ENCODE measurements at regions not wholly inside any gene's neighbourhood (a gene's known extent, or its start where the extent isn't known, plus 50 kb on each side); places are given as distances from the start of the nearest gene placed in this dataset.

DNA sequence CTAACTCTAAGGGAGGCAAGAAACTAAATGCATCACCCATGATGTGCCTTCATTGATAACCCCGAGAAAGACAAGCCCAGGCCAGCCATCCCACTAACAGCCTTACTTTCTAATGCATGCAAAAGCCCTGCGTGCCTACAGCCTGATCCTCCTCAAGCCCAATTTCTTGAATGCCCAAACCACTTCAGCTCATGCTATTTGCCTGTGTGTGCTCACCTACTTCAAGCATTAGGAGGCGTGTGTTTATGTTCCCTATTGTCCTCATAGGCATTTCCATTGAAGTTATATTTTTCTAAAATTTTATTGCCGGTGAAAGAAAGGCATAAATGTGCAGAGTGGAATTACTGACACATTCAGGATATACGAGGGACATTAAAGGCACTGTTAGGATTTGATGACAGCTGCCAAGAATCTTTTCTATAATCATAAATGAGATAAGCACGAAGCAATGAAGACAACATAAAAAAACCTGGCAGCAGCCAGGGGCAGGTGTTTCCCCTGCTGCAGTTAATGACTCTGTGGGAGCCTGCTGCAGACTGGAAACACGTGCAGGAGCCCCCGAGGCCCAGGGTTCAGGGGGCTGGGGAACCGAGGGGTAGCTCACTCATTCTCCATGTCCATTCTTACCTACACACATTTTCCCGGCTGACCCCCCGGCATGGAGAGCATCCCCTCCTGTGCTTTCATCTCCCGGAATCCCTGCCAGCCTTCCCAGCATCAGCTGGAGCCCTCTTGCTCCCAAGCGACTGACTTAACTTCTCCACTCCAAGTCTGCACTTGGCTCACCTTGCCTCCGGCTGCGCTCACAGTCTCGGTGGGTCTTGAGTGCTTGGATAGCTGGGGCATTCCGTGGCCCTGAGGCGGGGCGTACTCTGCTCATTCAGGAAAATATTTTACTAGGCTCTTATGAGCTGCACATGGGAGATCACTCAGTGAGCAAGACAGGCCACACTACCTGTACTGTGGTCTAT lies 292.3 kb upstream of the SIX2 start:
- Histone ChIP-seq H3K4me3 (ENCODE audit: low read length in 2 of 2) (no peak overlapping the region), H3K23ac (ENCODE audit: low read depth, low read length, poor library complexity) (no peak overlapping the region), H3K9me3 (replicated peaks in 1 of 2; ENCODE audit: control insufficient read depth in 2 of 2, insufficient read depth in 1 of 2, low read depth in 1 of 2, low read length in 2 of 2) (no peaks in the 10 kb centered on the region), H3K4me1 (ENCODE audit: control insufficient read depth in 2 of 2, insufficient read depth in 1 of 2, low read depth in 1 of 2, low read length in 2 of 2) (peaks cover 0 to under 1% of the 10 kb centered on the region in 2 donors), H3K14ac (ENCODE audit: low read length) (no peak overlapping the region), H3K27me3 (ENCODE audit: control insufficient read depth in 3 of 3, insufficient read depth in 3 of 3, low read depth in 1 of 3, low read length in 3 of 3) (peaks cover 0 to 7% (median 0%) of the 10 kb centered on the region in 3 experiments), H3K79me1 (ENCODE audit: low read depth, low read length) (no peaks in the 10 kb centered on the region), H3K4ac (ENCODE audit: low read length) (no peak overlapping the region), H3K4me2 (ENCODE audit: insufficient read depth, low read length, poor library complexity, severe bottlenecking) (no peak overlapping the region), H4K8ac (ENCODE audit: low read depth, low read length) (no peak overlapping the region), H3K27ac (replicated peaks; ENCODE audit: low read length) (no peak overlapping the region), H2BK12ac (ENCODE audit: low read length) (no peak overlapping the region), H2AK5ac (ENCODE audit: low read depth, low read length) (no peak overlapping the region), H4K91ac (ENCODE audit: low read depth, low read length, poor library complexity) (no peak overlapping the region), H3K36me3 (replicated peaks in 1 of 2; ENCODE audit: control insufficient read depth in 2 of 2, insufficient read depth in 2 of 2, low read length in 2 of 2) (no peaks in the 10 kb centered on the region), H2BK5ac (ENCODE audit: low read length) (no peak overlapping the region), H2AFZ (ENCODE audit: low read length) (no peak overlapping the region), H2BK15ac (ENCODE audit: low read length) (no peak overlapping the region), H2BK120ac (ENCODE audit: low read depth, low read length) (no peak overlapping the region), H3K18ac (ENCODE audit: low read length) (no peak overlapping the region), H3K9ac (ENCODE audit: low read depth, low read length, poor library complexity) (no peak overlapping the region)
- WGBS, 2 donors (ENCODE audit: extremely low coverage in 2 of 2, insufficient read length in 2 of 2, insufficient replicate concordance in 1 of 2): no CpG with 5 or more reads among the region's 19 CpGs
- DNase-seq (ENCODE audit: low spot score): no peak

DNA sequence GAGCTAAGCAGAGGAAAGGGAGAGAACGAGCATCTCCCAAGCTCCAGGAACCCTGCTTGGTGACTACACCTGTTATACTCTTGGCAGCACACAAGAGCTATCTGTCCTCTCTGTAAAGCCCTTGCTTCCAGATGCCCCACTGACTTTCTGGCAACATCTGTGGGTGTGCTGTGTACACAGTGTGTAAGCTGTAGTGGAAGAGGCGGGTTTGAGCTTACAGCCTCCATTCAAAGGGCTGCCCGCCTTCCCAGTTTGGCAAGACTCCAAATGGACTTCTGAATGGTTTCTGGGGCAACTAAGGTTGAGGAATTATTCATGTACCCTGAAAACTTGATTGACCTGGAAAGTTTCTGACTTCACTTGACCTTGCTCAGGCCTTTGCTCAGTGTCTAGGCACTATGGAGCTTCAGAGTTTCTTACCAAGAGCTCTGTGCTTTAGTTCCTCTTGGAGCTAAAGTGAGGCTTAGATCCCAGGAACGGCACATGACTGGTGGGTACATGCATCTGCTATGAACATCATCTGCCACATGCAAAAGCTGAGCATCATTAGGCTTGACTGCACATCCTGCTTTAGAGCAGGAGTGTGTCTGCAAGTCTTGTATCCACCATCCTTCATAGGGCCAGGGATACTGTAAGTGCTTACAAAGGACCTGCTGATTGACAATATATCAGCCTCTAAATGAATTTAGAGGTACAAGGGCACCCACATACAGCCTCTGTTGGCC lies 290.9 kb upstream of the SIX2 start:
- no peak overlapping the region for H2BK120ac ChIP-seq (ENCODE audit: low read depth, low read length)
- no peaks in the 10 kb centered on the region for H3K9me3 ChIP-seq (replicated peaks in 1 of 2; ENCODE audit: control insufficient read depth in 2 of 2, insufficient read depth in 1 of 2, low read depth in 1 of 2, low read length in 2 of 2)
- H3K4ac ChIP-seq (ENCODE audit: low read length): no peak overlapping the region
- peaks cover 0 to 7% (median 0%) of the 10 kb centered on the region in 3 experiments for H3K27me3 ChIP-seq (ENCODE audit: control insufficient read depth in 3 of 3, insufficient read depth in 3 of 3, low read depth in 1 of 3, low read length in 3 of 3)
- H4K8ac ChIP-seq (ENCODE audit: low read depth, low read length): no peak overlapping the region
- H2BK12ac ChIP-seq (ENCODE audit: low read length): no peak overlapping the region
- no peak overlapping the region for H2BK15ac ChIP-seq (ENCODE audit: low read length)
- no CpG with 5 or more reads among the region's 4 CpGs for WGBS, 2 donors (ENCODE audit: extremely low coverage in 2 of 2, insufficient read length in 2 of 2, insufficient replicate concordance in 1 of 2)
- no peaks in the 10 kb centered on the region for H3K4me1 ChIP-seq (ENCODE audit: control insufficient read depth in 2 of 2, insufficient read depth in 1 of 2, low read depth in 1 of 2, low read length in 2 of 2)
- no peaks in the 10 kb centered on the region for H3K36me3 ChIP-seq (replicated peaks in 1 of 2; ENCODE audit: control insufficient read depth in 2 of 2, insufficient read depth in 2 of 2, low read length in 2 of 2)
- H3K79me1 ChIP-seq (ENCODE audit: low read depth, low read length): no peaks in the 10 kb centered on the region
- no peak overlapping the region for H2AK5ac ChIP-seq (ENCODE audit: low read depth, low read length)
- H3K27ac ChIP-seq (replicated peaks; ENCODE audit: low read length): no peak overlapping the region
- no peak overlapping the region for H3K18ac ChIP-seq (ENCODE audit: low read length)
- H4K91ac ChIP-seq (ENCODE audit: low read depth, low read length, poor library complexity): no peak overlapping the region
- no peak overlapping the region for H3K23ac ChIP-seq (ENCODE audit: low read depth, low read length, poor library complexity)
- no peak overlapping the region for H3K14ac ChIP-seq (ENCODE audit: low read length)
- H3K4me3 ChIP-seq (ENCODE audit: low read length in 2 of 2): no peak overlapping the region
- no peak overlapping the region for H2BK5ac ChIP-seq (ENCODE audit: low read length)
- H3K4me2 ChIP-seq (ENCODE audit: insufficient read depth, low read length, poor library complexity, severe bottlenecking): no peak overlapping the region
- no peak overlapping the region for H2AFZ ChIP-seq (ENCODE audit: low read length)
- DNase-seq (ENCODE audit: low spot score): no peak
- no peak overlapping the region for H3K9ac ChIP-seq (ENCODE audit: low read depth, low read length, poor library complexity)

DNA sequence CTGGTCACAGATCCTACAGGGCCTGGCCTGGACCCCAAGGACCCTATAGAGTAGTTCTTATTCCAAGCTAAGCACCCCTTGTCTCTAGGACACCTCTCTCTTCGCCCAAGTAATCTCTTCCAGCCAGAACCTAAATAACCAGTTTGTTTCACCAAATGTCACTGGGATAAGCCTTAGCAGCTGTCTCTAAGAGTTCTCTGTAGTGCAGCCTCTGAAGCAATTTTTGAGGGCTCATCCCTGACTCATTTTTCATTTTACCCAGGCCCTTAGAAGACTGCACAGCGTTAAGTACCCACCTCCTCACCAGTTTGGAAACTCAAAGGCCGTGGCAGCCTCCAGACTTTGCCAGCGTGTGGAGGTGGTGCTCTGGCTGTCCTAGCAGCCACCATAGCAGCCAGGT lies 290.1 kb upstream of the SIX2 start:
- no CpG with 5 or more reads among the region's 4 CpGs for WGBS, 2 donors (ENCODE audit: extremely low coverage in 2 of 2, insufficient read length in 2 of 2, insufficient replicate concordance in 1 of 2)
- Histone ChIP-seq H3K36me3 (replicated peaks in 1 of 2; ENCODE audit: control insufficient read depth in 2 of 2, insufficient read depth in 2 of 2, low read length in 2 of 2) (no peaks in the 10 kb centered on the region), H3K9me3 (replicated peaks in 1 of 2; ENCODE audit: control insufficient read depth in 2 of 2, insufficient read depth in 1 of 2, low read depth in 1 of 2, low read length in 2 of 2) (no peaks in the 10 kb centered on the region), H3K23ac (ENCODE audit: low read depth, low read length, poor library complexity) (no peak overlapping the region), H3K14ac (ENCODE audit: low read length) (no peak overlapping the region), H3K4me2 (ENCODE audit: insufficient read depth, low read length, poor library complexity, severe bottlenecking) (no peak overlapping the region), H2BK15ac (ENCODE audit: low read length) (no peak overlapping the region), H2BK5ac (ENCODE audit: low read length) (no peak overlapping the region), H2AK5ac (ENCODE audit: low read depth, low read length) (no peak overlapping the region), H3K4me1 (ENCODE audit: control insufficient read depth in 2 of 2, insufficient read depth in 1 of 2, low read depth in 1 of 2, low read length in 2 of 2) (peaks cover 0 to 2% of the 10 kb centered on the region in 2 donors), H3K27ac (replicated peaks; ENCODE audit: low read length) (no peak overlapping the region), H4K91ac (ENCODE audit: low read depth, low read length, poor library complexity) (no peak overlapping the region), H3K79me1 (ENCODE audit: low read depth, low read length) (no peaks in the 10 kb centered on the region), H2BK12ac (ENCODE audit: low read length) (no peak overlapping the region), H3K4me3 (ENCODE audit: low read length in 2 of 2) (no peak overlapping the region), H3K18ac (ENCODE audit: low read length) (no peak overlapping the region), H2AFZ (ENCODE audit: low read length) (no peak overlapping the region), H3K4ac (ENCODE audit: low read length) (no peak overlapping the region), H3K9ac (ENCODE audit: low read depth, low read length, poor library complexity) (no peak overlapping the region), H2BK120ac (ENCODE audit: low read depth, low read length) (no peak overlapping the region), H3K27me3 (ENCODE audit: control insufficient read depth in 3 of 3, insufficient read depth in 3 of 3, low read depth in 1 of 3, low read length in 3 of 3) (peaks cover 0 to 7% (median 0%) of the 10 kb centered on the region in 3 experiments), H4K8ac (ENCODE audit: low read depth, low read length) (no peak overlapping the region)
- no peak for DNase-seq (ENCODE audit: low spot score)

DNA sequence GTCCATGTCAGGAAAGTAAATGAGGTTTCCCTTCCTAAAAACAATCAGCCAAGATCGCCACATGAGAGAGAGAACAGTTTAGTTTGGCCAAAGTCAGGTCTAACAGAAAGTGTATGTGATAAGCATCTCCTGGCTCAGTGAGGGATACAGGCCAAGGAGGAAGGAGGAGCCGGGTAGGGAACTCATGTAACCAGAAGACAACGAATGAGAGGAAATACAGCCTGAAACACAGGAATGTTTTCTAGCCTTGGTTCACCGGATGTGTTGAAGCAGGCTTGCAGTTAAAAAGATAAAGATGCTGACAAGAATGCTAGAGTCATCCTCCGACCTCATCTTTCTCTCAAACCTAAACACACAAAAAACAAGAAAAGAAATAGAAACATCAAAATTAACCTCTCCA lies 283.9 kb upstream of the SIX2 start:
- H3K18ac ChIP-seq (ENCODE audit: low read length): no peak overlapping the region
- H2BK15ac ChIP-seq (ENCODE audit: low read length): no peak overlapping the region

More for the DNA sequence above, 283.9 kb upstream of the SIX2 start:
- no peak overlapping the region for H3K9ac ChIP-seq (ENCODE audit: low read depth, low read length, poor library complexity)
- H3K4me3 ChIP-seq (ENCODE audit: low read length in 2 of 2): no peak overlapping the region
- H4K91ac ChIP-seq (ENCODE audit: low read depth, low read length, poor library complexity): no peak overlapping the region
- no peak overlapping the region for H3K23ac ChIP-seq (ENCODE audit: low read depth, low read length, poor library complexity)
- DNase-seq (ENCODE audit: low spot score): no peak
- no peak overlapping the region for H2BK5ac ChIP-seq (ENCODE audit: low read length)
- no peak overlapping the region for H3K4ac ChIP-seq (ENCODE audit: low read length)
- no peaks in the 10 kb centered on the region for H3K79me1 ChIP-seq (ENCODE audit: low read depth, low read length)
- no peak overlapping the region for H3K4me2 ChIP-seq (ENCODE audit: insufficient read depth, low read length, poor library complexity, severe bottlenecking)
- no peak overlapping the region for H2BK120ac ChIP-seq (ENCODE audit: low read depth, low read length)
- H3K27ac ChIP-seq (replicated peaks; ENCODE audit: low read length): no peak overlapping the region
- no peak overlapping the region for H4K8ac ChIP-seq (ENCODE audit: low read depth, low read length)
- H3K14ac ChIP-seq (ENCODE audit: low read length): no peak overlapping the region
- H2AK5ac ChIP-seq (ENCODE audit: low read depth, low read length): no peak overlapping the region
- H2AFZ ChIP-seq (ENCODE audit: low read length): no peak overlapping the region
- peaks cover 0 to 4% (median 0%) of the 10 kb centered on the region in 3 experiments for H3K27me3 ChIP-seq (ENCODE audit: control insufficient read depth in 3 of 3, insufficient read depth in 3 of 3, low read depth in 1 of 3, low read length in 3 of 3)
- H3K4me1 ChIP-seq (ENCODE audit: control insufficient read depth in 2 of 2, insufficient read depth in 1 of 2, low read depth in 1 of 2, low read length in 2 of 2): peaks cover 0 to 2% of the 10 kb centered on the region in 2 donors
- H3K9me3 ChIP-seq (replicated peaks in 1 of 2; ENCODE audit: control insufficient read depth in 2 of 2, insufficient read depth in 1 of 2, low read depth in 1 of 2, low read length in 2 of 2): no peaks in the 10 kb centered on the region
- H3K36me3 ChIP-seq (replicated peaks in 1 of 2; ENCODE audit: control insufficient read depth in 2 of 2, insufficient read depth in 2 of 2, low read length in 2 of 2): no peaks in the 10 kb centered on the region
- no peak overlapping the region for H2BK12ac ChIP-seq (ENCODE audit: low read length)
- no CpG with 5 or more reads among the region's 5 CpGs for WGBS, 2 donors (ENCODE audit: extremely low coverage in 2 of 2, insufficient read length in 2 of 2, insufficient replicate concordance in 1 of 2)
